Fibroblast of lung (primary cell): ENCODE measurements at regions not wholly inside any gene's neighbourhood (a gene's known extent, or its start where the extent isn't known, plus 50 kb on each side); places are given as distances from the start of the nearest gene placed in this dataset.

Experiments
- EZH2 ChIP-seq: IDR thresholded peaks from 2 replicates; pipeline ENCODE4 v1.5.1; 2012; ENCODE audit warnings: low read length, control low read depth, mild to moderate bottlenecking; ENCODE audit errors: missing control alignments
- TF ChIP-seq, protein P1 (sequence below), 2 donors: IDR thresholded peaks in 1 of 2; conservative IDR thresholded peaks in 1 of 2; 1 replicate in 1 of 2; 2 replicates in 1 of 2; pipeline ENCODE4 v1.5.1; 2011 to 2012; ENCODE audit warnings: low read length in 2 of 2, control low read depth in 1 of 2, inconsistent platforms in 1 of 2, low read depth in 1 of 2, mild to moderate bottlenecking in 1 of 2

- TF ChIP-seq, protein P1, sequence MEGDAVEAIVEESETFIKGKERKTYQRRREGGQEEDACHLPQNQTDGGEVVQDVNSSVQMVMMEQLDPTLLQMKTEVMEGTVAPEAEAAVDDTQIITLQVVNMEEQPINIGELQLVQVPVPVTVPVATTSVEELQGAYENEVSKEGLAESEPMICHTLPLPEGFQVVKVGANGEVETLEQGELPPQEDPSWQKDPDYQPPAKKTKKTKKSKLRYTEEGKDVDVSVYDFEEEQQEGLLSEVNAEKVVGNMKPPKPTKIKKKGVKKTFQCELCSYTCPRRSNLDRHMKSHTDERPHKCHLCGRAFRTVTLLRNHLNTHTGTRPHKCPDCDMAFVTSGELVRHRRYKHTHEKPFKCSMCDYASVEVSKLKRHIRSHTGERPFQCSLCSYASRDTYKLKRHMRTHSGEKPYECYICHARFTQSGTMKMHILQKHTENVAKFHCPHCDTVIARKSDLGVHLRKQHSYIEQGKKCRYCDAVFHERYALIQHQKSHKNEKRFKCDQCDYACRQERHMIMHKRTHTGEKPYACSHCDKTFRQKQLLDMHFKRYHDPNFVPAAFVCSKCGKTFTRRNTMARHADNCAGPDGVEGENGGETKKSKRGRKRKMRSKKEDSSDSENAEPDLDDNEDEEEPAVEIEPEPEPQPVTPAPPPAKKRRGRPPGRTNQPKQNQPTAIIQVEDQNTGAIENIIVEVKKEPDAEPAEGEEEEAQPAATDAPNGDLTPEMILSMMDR (conservative IDR thresholded peaks at IDR 0.05 in 1 of 2, IDR thresholded peaks at IDR 0.05 in 1 of 2; ENCODE audit: low read depth in 1 of 2, low read length in 2 of 2), result no peak
- no peak for TF ChIP-seq EZH2
Observed at GRCh38 chr11:80023386-80023785, 582.6 kb upstream of the TENM4 start.
